ENCODE measurements at regions not wholly inside any gene's neighbourhood (a gene's known extent, or its start where the extent isn't known, plus 50 kb on each side); places are given as distances from the start of the nearest gene placed in this dataset.

GRCh38 chr1:70542030-70542429 is 131.0 kb downstream of the CTH start:
- Histone ChIP-seq H3K79me2 (ENCODE audit: insufficient read depth, low read length) (no peaks in the 10 kb centered on the region), H2AFZ (ENCODE audit: low read length) (no peak overlapping the region), H4K20me1 (ENCODE audit: insufficient read depth, low read length) (no peaks in the 10 kb centered on the region), H3K9me3 (ENCODE audit: low read depth, low read length) (no peaks in the 10 kb centered on the region), H3K36me3 (ENCODE audit: insufficient read depth, low read length) (no peaks in the 10 kb centered on the region), H3K4me2 (ENCODE audit: insufficient read depth, low read length) (no peak overlapping the region), H3K4me1 (ENCODE audit: insufficient read depth, low read length) (no peaks in the 10 kb centered on the region), H3K27me3 (ENCODE audit: insufficient read depth, low read length) (no peaks in the 10 kb centered on the region), H3K27ac (ENCODE audit: low read depth, low read length) (no peak overlapping the region), H3K4me3 (ENCODE audit: insufficient read depth, low read length) (no peak overlapping the region)
- peak; percentile 62 for DNase-seq (ENCODE audit: insufficient read length, low spot score, missing footprints)
- no peak for TF ChIP-seq CTCF (IDR thresholded peaks at IDR 0.05; ENCODE audit: extremely low read depth, low read depth, low read length)

GRCh38 chr1:70542856-70543255 is 131.8 kb downstream of the CTH start:
- no peak overlapping the region for H3K27ac ChIP-seq (ENCODE audit: low read depth, low read length)
- no peaks in the 10 kb centered on the region for H3K36me3 ChIP-seq (ENCODE audit: insufficient read depth, low read length)
- no peaks in the 10 kb centered on the region for H3K9me3 ChIP-seq (ENCODE audit: low read depth, low read length)
- H4K20me1 ChIP-seq (ENCODE audit: insufficient read depth, low read length): no peaks in the 10 kb centered on the region
- no peaks in the 10 kb centered on the region for H3K79me2 ChIP-seq (ENCODE audit: insufficient read depth, low read length)
- H3K4me3 ChIP-seq (ENCODE audit: insufficient read depth, low read length): no peak overlapping the region
- no peaks in the 10 kb centered on the region for H3K27me3 ChIP-seq (ENCODE audit: insufficient read depth, low read length)
- DNase-seq (ENCODE audit: insufficient read length, low spot score, missing footprints): no peak
- no peak overlapping the region for H2AFZ ChIP-seq (ENCODE audit: low read length)
- no peak overlapping the region for H3K4me2 ChIP-seq (ENCODE audit: insufficient read depth, low read length)
- H3K4me1 ChIP-seq (ENCODE audit: insufficient read depth, low read length): no peaks in the 10 kb centered on the region
- TF ChIP-seq CTCF (IDR thresholded peaks at IDR 0.05; ENCODE audit: extremely low read depth, low read depth, low read length): no peak

GRCh38 chr1:70546726-70547125 is 135.7 kb downstream of the CTH start:
- no peaks in the 10 kb centered on the region for H3K36me3 ChIP-seq (ENCODE audit: insufficient read depth, low read length)
- H3K4me3 ChIP-seq (ENCODE audit: insufficient read depth, low read length): no peak overlapping the region
- H2AFZ ChIP-seq (ENCODE audit: low read length): no peak overlapping the region
- H3K27ac ChIP-seq (ENCODE audit: low read depth, low read length): no peak overlapping the region
- H3K27me3 ChIP-seq (ENCODE audit: insufficient read depth, low read length): no peaks in the 10 kb centered on the region
- H3K4me1 ChIP-seq (ENCODE audit: insufficient read depth, low read length): no peaks in the 10 kb centered on the region
- TF ChIP-seq CTCF (IDR thresholded peaks at IDR 0.05; ENCODE audit: extremely low read depth, low read depth, low read length): no peak
- no peaks in the 10 kb centered on the region for H3K79me2 ChIP-seq (ENCODE audit: insufficient read depth, low read length)
- H4K20me1 ChIP-seq (ENCODE audit: insufficient read depth, low read length): no peaks in the 10 kb centered on the region
- no peak for DNase-seq (ENCODE audit: insufficient read length, low spot score, missing footprints)
- no peaks in the 10 kb centered on the region for H3K9me3 ChIP-seq (ENCODE audit: low read depth, low read length)
- no peak overlapping the region for H3K4me2 ChIP-seq (ENCODE audit: insufficient read depth, low read length)

GRCh38 chr1:70552662-70553566 is 141.8 kb downstream of the CTH start:
- Histone ChIP-seq H3K4me3 (ENCODE audit: insufficient read depth, low read length) (no peak overlapping the region), H2AFZ (ENCODE audit: low read length) (no peak overlapping the region), H3K27ac (ENCODE audit: low read depth, low read length) (no peak overlapping the region), H4K20me1 (ENCODE audit: insufficient read depth, low read length) (no peaks in the 10 kb centered on the region), H3K36me3 (ENCODE audit: insufficient read depth, low read length) (no peaks in the 10 kb centered on the region), H3K79me2 (ENCODE audit: insufficient read depth, low read length) (no peaks in the 10 kb centered on the region), H3K9me3 (ENCODE audit: low read depth, low read length) (no peaks in the 10 kb centered on the region), H3K4me1 (ENCODE audit: insufficient read depth, low read length) (no peaks in the 10 kb centered on the region), H3K4me2 (ENCODE audit: insufficient read depth, low read length) (no peak overlapping the region), H3K27me3 (ENCODE audit: insufficient read depth, low read length) (no peaks in the 10 kb centered on the region)
- no peak for DNase-seq (ENCODE audit: insufficient read length, low spot score, missing footprints)
- TF ChIP-seq CTCF (IDR thresholded peaks at IDR 0.05; ENCODE audit: extremely low read depth, low read depth, low read length): no peak

All from osteoblast (primary cell).